ENCODE measurements at regions not wholly inside any gene's neighbourhood (a gene's known extent, or its start where the extent isn't known, plus 50 kb on each side); places are given as distances from the start of the nearest gene placed in this dataset.

GRCh38 chr4:104353481-104353880 lies 141.2 kb downstream of the CXXC4 start:
- TF ChIP-seq CTCF (IDR thresholded peaks at IDR 0.05; ENCODE audit: poor library complexity) = no peak
- no peak for TF ChIP-seq EZH2 (IDR thresholded peaks at IDR 0.05; ENCODE audit: borderline replicate concordance)
- no peak for TF ChIP-seq EZH2phosphoT487 (IDR thresholded peaks at IDR 0.05; ENCODE audit: low read depth, severe bottlenecking, unreplicated experiment)
